ENCODE measurements at regions not wholly inside any gene's neighbourhood (a gene's known extent, or its start where the extent isn't known, plus 50 kb on each side); places are given as distances from the start of the nearest gene placed in this dataset.

- no peak for DNase-seq (ENCODE audit: low spot score)
Observed at GRCh38 chr5:77157732-77158532, 52.5 kb upstream of the PDE8B start.

- no peak for DNase-seq (ENCODE audit: low spot score)
Observed at GRCh38 chr5:77156379-77156778, 54.1 kb upstream of the PDE8B start.

DNA sequence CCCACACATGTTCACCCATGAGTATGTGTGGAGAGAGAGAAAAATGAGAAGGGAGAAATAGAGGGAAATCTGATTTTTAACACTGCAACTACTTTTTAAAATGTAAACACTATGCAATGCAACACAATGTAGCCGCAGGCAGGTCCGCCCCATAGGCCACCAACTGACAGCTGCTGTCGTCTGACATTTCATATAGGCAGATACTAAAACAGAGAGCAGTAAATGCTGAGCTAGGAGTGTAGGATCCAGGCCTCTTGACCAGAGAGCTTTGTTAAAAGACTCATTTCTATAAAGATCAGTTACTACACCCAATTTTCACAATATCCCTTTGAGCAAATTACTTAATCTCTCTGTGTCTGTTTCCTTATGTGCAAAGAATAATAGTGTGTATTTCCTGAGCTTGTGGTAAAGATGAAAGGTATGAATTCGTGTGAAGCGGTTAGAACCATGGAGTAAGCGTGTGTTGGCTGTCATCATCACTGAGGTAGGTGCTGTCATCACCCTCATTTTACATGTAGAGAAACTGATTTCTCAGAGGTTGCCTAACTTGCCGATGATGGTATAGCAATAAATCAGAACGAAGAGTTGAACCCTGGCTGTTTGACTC, 55.2 kb upstream of the PDE8B start:
- no peak for DNase-seq (ENCODE audit: low spot score)

GRCh38 chr5:77152441-77152840, 58.0 kb upstream of the PDE8B start:
- no peak for DNase-seq (ENCODE audit: low spot score)

DNA sequence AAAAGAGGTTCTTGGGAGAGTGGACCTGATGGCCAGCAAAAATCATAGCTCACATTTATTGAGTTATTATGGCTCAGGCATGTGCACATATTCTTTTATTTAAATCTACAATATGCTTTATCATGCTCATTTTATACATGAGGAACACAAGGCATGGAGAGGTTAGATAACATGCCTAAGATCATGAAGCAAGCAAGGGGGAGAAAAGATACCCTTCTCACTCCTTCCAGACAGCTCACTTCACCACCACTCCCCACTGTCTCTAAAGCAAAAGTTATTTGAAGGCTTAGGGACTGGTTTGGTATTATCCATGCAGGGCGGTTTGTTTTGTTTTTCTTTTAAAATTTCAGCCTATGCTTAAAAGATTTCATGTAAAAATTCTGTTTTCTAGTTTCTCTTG, 59.0 kb upstream of the PDE8B start:
- DNase-seq (ENCODE audit: low spot score): no peak

DNA sequence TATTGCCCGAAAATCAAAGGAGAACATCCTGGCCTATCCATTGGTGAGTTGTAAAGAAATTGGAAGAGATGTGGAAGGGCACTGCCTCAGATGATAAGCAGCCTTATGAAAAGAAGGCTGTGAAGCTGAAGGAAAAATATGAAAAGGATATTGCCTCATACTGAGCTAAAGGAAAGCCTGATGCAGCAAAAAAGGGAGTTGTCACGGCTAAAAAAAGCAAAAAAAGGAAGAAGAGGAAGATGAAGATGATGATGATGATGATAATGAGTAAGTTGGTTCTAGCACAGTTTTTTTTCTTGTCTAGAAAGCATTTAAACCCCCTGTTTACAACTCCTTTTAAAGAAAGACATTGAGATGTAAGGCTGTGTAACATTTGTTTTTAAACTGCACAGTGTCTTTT, 59.8 kb upstream of the ZBED3 start:
- DNase-seq (ENCODE audit: low spot score): no peak

- DNase-seq (ENCODE audit: low spot score): no peak
Observed at GRCh38 chr5:77145666-77146065, 58.6 kb upstream of the ZBED3 start.

- no peak for DNase-seq (ENCODE audit: low spot score)
Observed at GRCh38 chr5:77144837-77145139, 57.7 kb upstream of the ZBED3 start.

- DNase-seq (ENCODE audit: low spot score): peak; percentile 42
Observed at GRCh38 chr5:77143998-77144836, 57.1 kb upstream of the ZBED3 start.

- DNase-seq (ENCODE audit: low spot score): no peak
Observed at GRCh38 chr5:77140350-77140749, 53.3 kb upstream of the ZBED3 start.

DNA sequence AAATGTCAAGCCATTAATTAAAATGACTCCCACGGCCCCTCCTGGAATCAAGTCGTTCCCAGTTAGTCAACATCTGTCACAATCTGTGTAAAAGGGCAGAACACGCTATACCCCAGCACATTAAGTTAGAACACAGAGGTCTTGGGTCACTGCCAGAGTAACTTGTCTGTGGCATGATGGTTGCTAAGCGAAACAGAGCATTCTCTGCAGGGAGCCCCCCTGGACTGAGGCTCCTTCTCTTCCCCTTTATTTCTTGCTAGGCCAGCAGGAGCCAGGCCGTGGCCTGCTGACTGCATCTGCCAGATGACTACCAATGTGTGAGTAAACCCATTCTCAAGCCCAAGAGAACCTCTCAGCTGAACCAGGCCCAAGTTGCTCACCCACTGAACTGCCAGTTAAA, 51.9 kb upstream of the ZBED3 start:
- DNase-seq (ENCODE audit: low spot score): no peak

Data from HuH-7 (cell line).